ENCODE measurements at regions not wholly inside any gene's neighbourhood (a gene's known extent, or its start where the extent isn't known, plus 50 kb on each side); places are given as distances from the start of the nearest gene placed in this dataset.

GRCh38 chr15:25557926-25558325 lies 119.1 kb upstream of the UBE3A start:
- DNase-seq = no peak

GRCh38 chr15:25556136-25556535 lies 117.3 kb upstream of the UBE3A start:
- DNase-seq = no peak

GRCh38 chr15:25554640-25555039 lies 115.8 kb upstream of the UBE3A start:
- DNase-seq = no peak

- no peak for DNase-seq
These were observed 109.8 kb upstream of the UBE3A start for GRCh38 chr15:25548600-25548999.

GRCh38 chr15:25545889-25546288 lies 107.1 kb upstream of the UBE3A start:
- DNase-seq = no peak

- DNase-seq = no peak
These were observed 106.2 kb upstream of the UBE3A start for GRCh38 chr15:25545017-25545416.

- DNase-seq = no peak
These were observed 105.3 kb upstream of the UBE3A start for GRCh38 chr15:25544076-25544475.

GRCh38 chr15:25543196-25543595 lies 104.4 kb upstream of the UBE3A start:
- DNase-seq = no peak

GRCh38 chr15:25541228-25541627 lies 102.4 kb upstream of the UBE3A start:
- no peak for DNase-seq

- no peak for DNase-seq
These were observed 98.2 kb upstream of the UBE3A start for GRCh38 chr15:25536801-25537611.

GRCh38 chr15:25535866-25536265 lies 97.0 kb upstream of the UBE3A start:
- no peak for DNase-seq

GRCh38 chr15:25534293-25534692 lies 95.5 kb upstream of the UBE3A start:
- no peak for DNase-seq

GRCh38 chr15:25532269-25533140 lies 93.7 kb upstream of the UBE3A start:
- DNase-seq = no peak

GRCh38 chr15:25529774-25530173 lies 91.0 kb upstream of the UBE3A start:
- DNase-seq = no peak

- no peak for DNase-seq
These were observed 88.3 kb upstream of the UBE3A start for GRCh38 chr15:25527118-25527517.

GRCh38 chr15:25525741-25526140 lies 86.9 kb upstream of the UBE3A start:
- DNase-seq = no peak

GRCh38 chr15:25515633-25516032 lies 76.8 kb upstream of the UBE3A start:
- no peak for DNase-seq

GRCh38 chr15:25514522-25514921 lies 75.7 kb upstream of the UBE3A start:
- DNase-seq = no peak

- no peak for DNase-seq
These were observed 74.1 kb upstream of the UBE3A start for GRCh38 chr15:25512957-25513356.

GRCh38 chr15:25510146-25510545 lies 71.3 kb upstream of the UBE3A start:
- DNase-seq = no peak

- no peak for DNase-seq
These were observed 70.9 kb upstream of the UBE3A start for GRCh38 chr15:25509703-25510102.

- peak; percentile 64 for DNase-seq
These were observed 69.7 kb upstream of the UBE3A start for GRCh38 chr15:25508369-25509002.

- DNase-seq = no peak
These were observed 65.5 kb upstream of the UBE3A start for GRCh38 chr15:25504307-25504706.
